Left hindlimb (tissue), 1 donor: ENCODE measurements at regions not wholly inside any gene's neighbourhood (a gene's known extent, or its start where the extent isn't known, plus 50 kb on each side); places are given as distances from the start of the nearest gene placed in this dataset.
"Not testable (repeated sequence)": the region's sequence is repeated elsewhere in the genome, so short reads cannot be mapped to it uniquely, and the experiment has no call there.

Experiments
- DNase-seq: peaks from one replicate; pipeline ENCODE4 v3.0.0-alpha.2; 2018

- DNase-seq, result no peak
Observed at GRCh38 chr15:31221936-31222515, 104.6 kb upstream of the KLF13 start.

DNA sequence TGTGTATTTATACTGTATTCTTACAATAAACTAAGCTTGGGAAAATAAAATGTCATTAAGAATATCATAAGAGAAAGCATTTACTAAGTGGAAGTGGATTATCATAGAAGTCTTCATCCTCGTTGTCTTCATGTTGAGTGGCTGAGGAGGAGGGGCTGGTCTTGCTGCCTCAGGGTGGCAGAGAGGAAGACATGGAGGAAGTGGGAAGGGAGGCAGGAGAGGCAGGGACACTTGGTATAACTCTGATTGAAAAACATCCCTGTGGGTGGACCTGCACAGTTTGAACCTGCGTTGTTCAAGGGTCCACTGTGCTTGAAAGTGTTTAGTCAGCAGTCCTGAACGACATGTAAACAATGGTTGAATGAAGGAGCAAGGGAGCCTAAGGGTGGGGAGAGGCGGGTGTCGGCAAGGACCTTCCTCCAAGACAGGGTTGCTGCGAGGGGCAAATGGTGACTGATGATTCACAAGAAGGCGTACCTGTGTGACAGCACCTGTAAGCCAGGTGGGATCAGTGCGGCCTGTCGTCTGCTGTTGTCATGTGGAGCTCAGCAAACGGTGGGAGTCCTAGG lies 103.8 kb upstream of the KLF13 start:
- DNase-seq, result no peak

DNA sequence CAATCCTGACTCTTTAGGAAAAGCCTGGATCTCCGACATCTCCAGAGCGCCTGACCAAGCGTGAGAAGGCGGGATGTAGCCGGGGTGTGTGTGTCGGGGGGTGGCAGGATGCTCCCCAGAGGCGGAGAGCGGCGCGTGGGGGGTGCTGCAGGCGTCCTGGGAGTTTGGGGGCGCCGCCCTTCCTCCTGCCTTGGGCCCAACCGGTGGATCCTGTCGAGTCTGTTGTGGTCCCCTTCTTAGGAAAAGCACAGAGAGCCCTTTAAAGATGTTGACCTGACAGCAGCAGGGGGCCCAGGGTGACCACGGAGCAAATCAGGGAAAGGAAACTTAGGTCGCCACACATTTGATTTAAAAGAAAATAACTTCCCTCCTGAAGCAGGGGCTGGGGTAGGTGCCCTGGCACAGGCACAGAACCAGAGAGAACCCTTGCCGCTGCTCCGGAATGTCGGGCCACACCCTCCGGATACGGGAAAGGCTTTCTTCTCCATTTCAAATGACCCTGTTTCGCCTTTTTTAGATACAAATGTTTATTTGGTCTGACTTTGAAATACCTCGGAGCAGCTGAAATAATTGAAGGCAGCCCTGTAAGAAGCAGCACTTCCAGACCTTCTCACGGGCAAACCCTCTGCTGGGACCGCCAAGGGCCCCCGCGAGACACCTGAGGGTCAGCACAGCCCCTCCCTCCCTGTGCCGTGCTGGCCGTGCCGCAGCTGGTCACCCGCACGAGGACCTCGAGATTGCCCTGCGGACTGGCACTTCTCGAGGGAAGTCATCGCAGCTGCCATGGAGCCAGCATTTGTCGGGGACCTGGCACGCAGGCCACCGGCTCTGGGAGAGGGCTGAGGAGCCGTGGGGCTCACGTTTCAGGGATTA lies 102.9 kb upstream of the KLF13 start:
- no peak for DNase-seq

DNA sequence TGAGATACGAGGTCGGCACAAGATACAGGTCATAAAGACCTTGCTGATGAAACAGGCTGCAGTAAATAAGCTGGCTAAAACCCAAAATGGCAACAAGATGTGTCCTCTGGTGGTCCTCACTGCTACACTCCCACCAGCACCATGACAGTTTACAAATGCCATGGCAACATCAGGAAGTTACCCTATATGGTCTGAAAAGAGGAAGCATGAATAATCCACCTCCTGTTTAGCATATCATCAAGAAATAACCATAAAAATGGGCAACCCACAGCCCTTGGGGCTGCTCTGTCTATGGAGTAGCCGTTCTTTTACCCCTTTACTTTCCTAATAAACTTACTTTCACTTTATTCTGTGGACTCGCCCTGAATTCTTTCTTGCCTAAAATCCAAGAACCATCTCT lies 102.0 kb upstream of the KLF13 start:
- not testable (repeated sequence) for DNase-seq

- no peak for DNase-seq
Observed at GRCh38 chr15:31225356-31225955, 101.2 kb upstream of the KLF13 start.

- no peak for DNase-seq
Observed at GRCh38 chr15:31226021-31226420, 100.6 kb upstream of the KLF13 start.

DNA sequence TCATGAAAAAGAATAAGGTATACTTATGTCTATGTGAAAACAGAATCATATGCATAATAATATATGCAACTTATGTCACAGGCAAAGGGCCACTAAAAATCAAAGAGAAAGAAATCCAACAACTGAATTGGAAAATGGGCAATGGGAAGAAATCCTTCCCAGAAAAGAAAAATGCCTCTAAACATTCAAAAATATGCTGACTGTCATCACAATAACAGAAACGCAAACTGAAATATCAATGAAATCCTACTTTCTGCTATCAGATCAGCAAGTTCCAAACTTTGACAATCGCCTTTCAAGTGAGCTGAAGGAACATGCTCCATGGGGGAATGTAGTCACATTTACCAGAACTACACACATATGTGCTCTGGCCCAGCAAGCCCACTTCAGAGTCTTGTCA lies 99.4 kb upstream of the KLF13 start:
- DNase-seq, result no peak

GRCh38 chr15:31228011-31228484 lies 98.6 kb upstream of the KLF13 start:
- DNase-seq, result no peak

DNA sequence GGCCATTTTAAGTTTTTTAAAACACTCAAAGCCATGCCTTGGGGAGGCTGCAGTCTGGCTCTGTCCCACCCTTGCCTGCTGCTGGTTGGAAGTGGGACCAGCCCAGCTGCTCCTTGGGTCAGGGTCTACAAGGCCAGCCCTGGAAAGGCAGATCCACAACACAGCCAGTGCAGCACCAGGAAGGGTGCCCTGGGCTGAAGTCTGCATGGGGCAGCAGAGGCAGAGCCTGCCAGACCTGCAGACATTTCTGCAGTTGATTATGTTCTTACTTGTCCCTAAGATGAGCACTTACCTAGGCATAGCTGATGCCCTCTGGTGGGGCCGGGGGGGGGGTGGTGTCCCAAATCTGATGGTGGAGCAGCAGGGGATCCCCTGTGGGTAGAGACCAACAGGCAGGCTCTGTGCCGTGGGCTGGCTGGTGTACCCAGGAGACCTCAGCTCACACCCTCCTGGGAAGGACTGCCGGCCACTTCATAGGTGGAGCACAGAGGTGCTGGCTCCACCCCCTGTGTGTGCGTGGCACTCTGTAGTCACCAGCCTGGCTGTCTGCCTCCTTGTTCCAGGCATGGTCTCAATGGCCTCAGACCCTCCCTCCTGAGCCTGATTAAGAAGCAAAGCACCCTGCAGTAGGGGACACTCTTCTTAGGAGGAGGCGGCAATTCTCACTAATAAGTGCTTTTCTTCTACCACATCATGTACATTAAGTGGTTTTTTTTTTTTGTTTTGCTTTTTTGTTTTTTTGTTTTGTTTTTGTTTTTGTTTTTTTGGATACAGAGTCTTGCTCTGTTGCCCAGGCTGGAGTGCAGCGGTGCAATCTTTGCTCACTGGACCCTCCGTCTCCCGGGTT lies 97.4 kb upstream of the KLF13 start:
- no peak for DNase-seq

DNA sequence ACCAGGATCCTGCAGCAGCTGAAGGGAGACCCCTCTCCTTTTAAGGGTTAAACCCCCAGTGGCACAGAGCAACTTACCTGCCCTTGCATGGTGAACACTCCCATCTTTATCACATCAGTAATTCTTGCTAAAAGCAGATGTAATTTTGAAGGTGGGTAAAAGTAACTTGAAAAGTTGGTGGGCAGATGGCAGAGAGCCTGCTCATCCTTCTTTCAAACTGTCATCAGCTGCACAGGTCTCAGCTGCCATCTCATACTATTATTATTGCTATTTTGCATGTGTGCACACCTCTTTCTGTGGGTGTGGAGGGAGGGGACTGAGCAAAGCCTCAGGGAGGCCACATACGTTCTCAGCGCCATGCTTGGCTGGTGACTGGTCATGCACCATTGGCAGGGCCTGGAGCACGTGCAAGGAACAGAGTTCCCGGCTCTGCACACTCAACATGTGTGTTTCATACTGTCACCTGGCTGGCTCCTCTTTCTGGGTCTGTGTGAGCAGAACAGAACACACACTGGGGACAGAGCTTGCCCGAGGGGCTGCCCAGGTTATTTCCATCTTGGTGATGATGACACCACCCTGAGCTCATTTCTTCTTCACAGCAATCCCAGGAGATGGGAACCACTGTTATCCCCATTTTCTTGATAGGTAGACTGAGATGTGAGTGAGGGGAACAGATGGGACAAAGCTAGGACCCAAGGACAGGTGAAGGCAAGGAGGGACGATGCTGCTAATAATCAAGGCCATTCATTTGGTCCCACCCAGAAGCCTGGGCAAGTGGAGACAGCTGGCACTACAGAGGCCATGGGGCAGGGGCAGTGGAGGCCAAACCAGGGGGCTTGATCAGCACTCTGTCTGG lies 95.8 kb upstream of the KLF13 start:
- no peak for DNase-seq

GRCh38 chr15:31234815-31235214 lies 91.8 kb upstream of the KLF13 start:
- no peak for DNase-seq

GRCh38 chr15:31235311-31236183 lies 91.1 kb upstream of the KLF13 start:
- DNase-seq, result no peak

GRCh38 chr15:31236184-31237042 lies 90.2 kb upstream of the KLF13 start:
- peak; percentile 53 for DNase-seq

- DNase-seq, result no peak
Observed at GRCh38 chr15:31237043-31237324, 89.7 kb upstream of the KLF13 start.

DNA sequence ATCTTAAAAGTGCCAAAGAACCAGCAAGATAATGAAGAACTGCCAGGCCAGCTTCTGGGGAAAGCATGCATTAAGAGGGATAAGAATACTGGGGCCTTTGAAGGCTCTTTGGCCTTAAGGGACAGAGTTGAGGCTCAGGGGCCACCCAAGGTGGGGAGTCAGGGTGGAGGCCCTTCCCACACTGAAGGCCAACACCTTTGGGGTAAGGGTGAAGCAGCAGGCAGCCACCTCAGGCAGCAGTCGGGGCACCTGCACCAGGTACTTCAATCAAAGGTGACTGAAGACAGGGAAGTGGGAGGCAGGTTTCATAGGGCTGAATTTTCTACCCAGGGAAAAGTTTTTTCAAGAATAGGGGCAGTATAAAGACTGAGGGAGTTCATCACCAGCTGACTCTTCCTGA lies 87.7 kb upstream of the KLF13 start:
- no peak for DNase-seq

DNA sequence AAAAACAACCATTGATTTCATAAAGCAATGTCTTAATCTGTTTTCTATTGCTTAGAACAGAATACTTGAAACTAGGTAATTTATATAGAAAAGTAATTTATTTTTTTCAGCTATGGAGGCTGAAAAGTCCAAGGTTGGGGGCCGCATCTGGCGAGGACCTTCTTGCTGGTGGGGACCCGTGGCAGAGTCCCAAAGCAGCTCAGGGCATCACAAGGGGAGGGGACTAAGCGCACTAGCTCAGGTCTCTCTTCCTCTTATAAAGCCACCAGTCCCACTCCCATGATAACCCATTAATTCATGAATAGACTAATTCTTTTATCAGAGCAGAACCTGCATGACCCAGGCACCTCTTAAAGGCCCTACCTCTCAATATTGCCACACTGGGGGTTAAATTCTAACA lies 87.2 kb upstream of the KLF13 start:
- no peak for DNase-seq

DNA sequence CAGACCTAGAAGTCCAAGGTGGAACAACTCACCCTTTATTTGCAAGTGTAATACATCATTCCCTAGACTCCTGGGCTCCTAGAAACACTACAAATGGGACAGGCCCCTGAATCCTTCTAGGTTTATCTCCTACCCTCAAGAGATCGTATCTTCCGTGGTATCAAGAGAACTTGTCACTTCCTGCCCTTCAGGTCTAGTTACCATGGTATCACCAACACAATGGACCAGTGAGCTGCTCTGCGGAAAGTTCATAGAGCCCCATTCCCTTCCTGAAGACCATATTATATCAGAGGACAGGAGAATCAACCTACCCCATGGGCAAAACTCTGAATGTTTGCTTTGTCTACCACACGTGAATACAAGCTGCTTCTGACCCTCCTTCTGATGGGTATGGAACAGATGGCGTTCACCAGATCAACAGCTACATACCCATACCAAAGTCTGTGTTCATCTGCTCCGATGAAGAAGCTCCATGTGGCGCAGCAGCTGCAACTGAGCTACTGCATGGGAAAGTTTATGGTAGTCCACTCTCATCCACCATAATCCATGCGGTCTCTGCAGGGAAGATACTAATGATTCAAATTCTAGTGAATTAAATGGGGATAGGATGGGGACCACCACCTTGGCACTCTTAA lies 84.6 kb upstream of the KLF13 start:
- DNase-seq, result no peak

- DNase-seq, result no peak
Observed at GRCh38 chr15:31243895-31244294, 82.7 kb upstream of the KLF13 start.

DNA sequence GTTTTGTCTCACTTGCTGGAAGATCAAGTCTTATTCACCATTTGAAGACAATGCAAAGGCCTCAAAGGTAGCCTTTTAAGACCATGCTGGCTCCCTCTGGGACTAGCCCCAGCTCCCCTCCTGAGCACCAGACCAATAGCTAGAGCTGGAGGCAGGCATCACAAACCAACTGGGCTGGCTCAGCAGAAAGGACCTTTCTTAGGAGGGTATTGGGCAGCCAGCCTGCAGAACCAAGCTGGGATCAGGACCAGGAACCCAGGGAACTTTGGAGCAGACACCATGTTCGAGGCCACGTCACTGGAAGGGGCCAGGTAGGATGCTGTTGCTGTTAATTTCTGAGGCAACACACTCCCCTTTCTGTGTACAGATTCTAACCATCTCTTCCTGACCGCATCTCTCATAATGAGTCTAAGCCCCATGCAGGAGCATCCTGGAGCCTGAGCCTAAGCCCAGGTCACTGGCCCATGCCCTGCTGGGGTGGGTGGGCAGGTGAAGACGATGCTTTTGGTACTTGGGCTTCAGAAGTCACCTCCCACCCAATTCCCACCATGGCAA lies 81.4 kb upstream of the KLF13 start:
- DNase-seq, result no peak
